GM12878 (cell line): ENCODE measurements at regions not wholly inside any gene's neighbourhood (a gene's known extent, or its start where the extent isn't known, plus 50 kb on each side); places are given as distances from the start of the nearest gene placed in this dataset.

Experiments
- ATAC-seq: fragments of 200-7000 bp; cut with Tn5 transposase; 3 replicates; pipeline ENCODE4 v1.9.1; 2020; ENCODE audit warnings: mild to moderate bottlenecking, moderate library complexity
- BruUV-seq: library from RNA; stranded (reverse); fragments of 400-500 nt; replicated peaks from 2 replicates; lab custom pipeline; 2021; lab: Mats Ljungman, UMichigan
- CTCF ChIA-PET: fragments of 300-600 bp; sonication (Branson Sonifier 250); formaldehyde crosslinking; extraction: SDS; loops from one replicate; lab custom pipeline; 2021; ENCODE audit warnings: inconsistent platforms; lab: Yijun Ruan, JAX
- POLR2A ChIA-PET: fragments of 350-600 bp; formaldehyde crosslinking; extraction: SDS; loops from one replicate; lab custom pipeline; 2021; ENCODE audit warnings: inconsistent platforms; lab: Charles Lee
- RAD21 ChIA-PET: fragments of 300-600 bp; sonication (Branson Sonifier 250); formaldehyde crosslinking; loops from one replicate; lab custom pipeline; 2023; ENCODE audit warnings: antibody characterized with exemption; ENCODE audit not compliant: unreplicated experiment; lab: Charles Lee
- SMC1A ChIA-PET: fragments of 300-600 bp; sonication (Branson Sonifier 250); formaldehyde crosslinking; loops from one replicate; lab custom pipeline; 2023; ENCODE audit not compliant: unreplicated experiment, uncharacterized antibody; lab: Charles Lee
- DNase-seq: peaks from one replicate; pipeline ENCODE4 v3.0.0-alpha.2; 2011; ENCODE audit warnings: low read depth, low spot score
- FAIRE-seq: peaks from 3 replicates; lab custom pipeline; 2011; peaks lifted over from hg19 to GRCh38; lab: Jason Lieb, UNC
- H2AFZ ChIP-seq: 2 replicates; pipeline ENCODE4 v1.6.0; 2011; ENCODE audit warnings: low read depth, low read length, control low read depth; ENCODE audit not compliant: control insufficient read depth
- H3K27ac ChIP-seq: 2 replicates; pipeline ENCODE4 v1.5.1; 2011; ENCODE audit warnings: control low read depth; ENCODE audit not compliant: control insufficient read depth, insufficient read depth
- H3K27me3 ChIP-seq, 2 experiments: replicated peaks in 1 of 2; 2 replicates each; pipeline versions ENCODE4 v1.6.0 to v1.6.1; 2011; ENCODE audit warnings: low read length in 1 of 2; ENCODE audit not compliant: control insufficient read depth in 2 of 2, insufficient read depth in 2 of 2
- H3K36me3 ChIP-seq, 2 experiments: 2 replicates each; pipeline ENCODE4 v1.5.1; 2011; ENCODE audit warnings: low read length in 1 of 2; ENCODE audit not compliant: control insufficient read depth in 2 of 2, insufficient read depth in 2 of 2
- H3K4me1 ChIP-seq: 2 replicates; pipeline ENCODE4 v1.6.1; 2011; ENCODE audit warnings: mild to moderate bottlenecking, low read length, moderate library complexity, mixed read lengths; ENCODE audit not compliant: control insufficient read depth, insufficient read depth
- H3K4me2 ChIP-seq: 2 replicates; pipeline ENCODE4 v1.6.0; 2011; ENCODE audit warnings: control low read depth; ENCODE audit not compliant: control insufficient read depth, insufficient read depth
- H3K4me3 ChIP-seq: fragments of 200-600 bp; sonication (generic); 2 replicates; pipeline ENCODE4 v1.5.1; 2016
- H3K79me2 ChIP-seq: 2 replicates; pipeline ENCODE4 v1.6.0; 2011; ENCODE audit warnings: low read length; ENCODE audit not compliant: control insufficient read depth, insufficient read depth
- H3K9ac ChIP-seq: 2 replicates; pipeline ENCODE4 v1.8.0; 2011; ENCODE audit warnings: low read length, control low read depth, mixed read lengths; ENCODE audit not compliant: control insufficient read depth, insufficient read depth
- H3K9me3 ChIP-seq: replicated peaks from 3 replicates; pipeline ENCODE4 v1.5.1; 2011; ENCODE audit warnings: mild to moderate bottlenecking, low read length; ENCODE audit not compliant: control insufficient read depth, insufficient read depth
- H4K20me1 ChIP-seq: 2 replicates; pipeline ENCODE4 v1.6.0; 2011; ENCODE audit not compliant: control insufficient read depth, insufficient read depth
- BACH1 ChIP-seq: fragments of 450-650 bp; IDR thresholded peaks from 2 replicates; pipeline ENCODE4 v1.6.1; 2017; ENCODE audit warnings: mild to moderate bottlenecking, borderline replicate concordance
- EED ChIP-seq: sonication (generic); IDR thresholded peaks from 2 replicates; pipeline ENCODE4 v1.6.1; 2016; ENCODE audit warnings: antibody characterized with exemption, low read depth
- HDAC6 ChIP-seq: fragments of 200-600 bp; sonication (generic); IDR thresholded peaks from one replicate; pipeline ENCODE4 v1.8.0; 2017; ENCODE audit warnings: antibody characterized with exemption; ENCODE audit not compliant: unreplicated experiment
- IRF4 ChIP-seq: IDR thresholded peaks from 2 replicates; pipeline ENCODE4 v1.6.1; 2011; ENCODE audit warnings: low read depth, low read length
- MEF2B ChIP-seq: fragments of 450-650 bp; IDR thresholded peaks from 2 replicates; pipeline ENCODE4 v1.6.1; 2018; ENCODE audit warnings: mild to moderate bottlenecking, moderate library complexity; ENCODE audit not compliant: partially characterized antibody, poor library complexity, severe bottlenecking
- RCOR1 ChIP-seq: conservative IDR thresholded peaks from 2 replicates; pipeline ENCODE4 v1.6.1; 2012; ENCODE audit warnings: low read depth, low read length, improper control_type of control experiment
- RFX5 ChIP-seq: IDR thresholded peaks from 2 replicates; pipeline ENCODE4 v1.6.1; 2011; ENCODE audit warnings: low read depth, low read length, improper control_type of control experiment
- SP1 ChIP-seq: IDR thresholded peaks from one replicate; pipeline ENCODE4 v1.6.1; 2011; ENCODE audit warnings: low read depth, low read length
- STAT3 ChIP-seq: IDR thresholded peaks from 2 replicates; pipeline ENCODE4 v1.6.1; 2011; ENCODE audit warnings: low read depth, low read length, improper control_type of control experiment
- ZNF217 ChIP-seq: fragments of 450-650 bp; IDR thresholded peaks from 2 replicates; pipeline ENCODE4 v1.6.1; 2017; ENCODE audit warnings: antibody characterized with exemption, mild to moderate bottlenecking
- ZNF384 ChIP-seq: IDR thresholded peaks from 2 replicates; pipeline ENCODE4 v1.6.1; 2012; ENCODE audit warnings: low read depth, mild to moderate bottlenecking, low read length, improper control_type of control experiment, borderline replicate concordance
- WGBS: methylation state at CpG from one replicate; pipeline ENCODE4 v1.1.6; 2016; ENCODE audit warnings: low lambda C conversion rate; ENCODE audit not compliant: insufficient replicate concordance, insufficient coverage; ENCODE audit errors: missing lambda C conversion rate; 5-methylcytosine and 5-hydroxymethylcytosine counted together
- in situ Hi-C: fragments of 300-500 bp; cut with MboI; formaldehyde crosslinking; loops from 9 replicates; pipeline ENCODE4 v1.14.3; 2018; ENCODE audit warnings: mixed read lengths
- intact Hi-C: fragments of 100-400 bp; cut with micrococcal nuclease; formaldehyde crosslinking; loops from one replicate; pipeline ENCODE4 v1.14.2; 2022; ENCODE audit not compliant: unreplicated experiment
- TF ChIP-seq, protein P1 (sequence below): IDR thresholded peaks from 2 replicates; pipeline ENCODE4 v1.6.1; 2012; ENCODE audit warnings: improper control_type of control experiment, low read depth, low read length; ENCODE audit not compliant: insufficient replicate concordance
- TF ChIP-seq, protein P2 (sequence below): fragments of 150-350 bp; IDR thresholded peaks from 2 replicates; pipeline ENCODE4 v1.6.1; 2016; ENCODE audit warnings: low read depth, low read length
- TF ChIP-seq, protein P3 (sequence below): IDR thresholded peaks from 2 replicates; pipeline ENCODE4 v1.6.1; 2012; ENCODE audit warnings: low read depth, low read length, improper control_type of control experiment

DNA sequence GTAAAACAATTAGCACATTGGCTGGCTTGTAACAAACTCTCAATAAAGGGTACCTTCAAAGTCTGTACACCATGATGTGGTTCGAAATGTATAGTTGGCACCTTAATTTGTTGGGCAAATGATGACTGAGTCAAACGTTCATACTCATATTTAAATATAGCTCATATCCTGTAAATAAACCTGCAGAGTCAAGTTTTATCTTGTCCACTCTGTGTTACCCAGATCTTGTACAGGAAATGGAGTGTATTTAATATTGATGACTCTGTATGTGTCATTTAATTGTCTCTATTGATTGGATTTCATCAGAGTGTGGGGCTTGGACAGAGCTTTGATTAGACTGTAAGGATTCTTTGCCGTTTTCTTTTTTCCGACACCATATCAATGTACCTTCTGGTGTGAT lies 805.6 kb upstream of the ZEB2 start:
- Histone ChIP-seq H3K4me2 (no peak overlapping the region), H3K27ac (no peak overlapping the region), H3K4me3 (no peak overlapping the region), H3K9me3 (no peaks in the 10 kb centered on the region), H3K27me3 (no peaks in the 10 kb centered on the region), H3K9ac (no peak overlapping the region), H3K36me3 (no peaks in the 10 kb centered on the region), H3K4me1 (no peaks in the 10 kb centered on the region), H3K79me2 (no peaks in the 10 kb centered on the region), H4K20me1 (no peaks in the 10 kb centered on the region), H2AFZ (no peak overlapping the region)
- POLR2A ChIA-PET: no interaction called here
- SMC1A ChIA-PET: interaction anchor here (0.7 kb wide), 1 partner anchor 1872 kb away, joined by 4 read pairs; no protein-coding TSS in a partner anchor
- BruUV-seq: no TSS peak
- ATAC-seq (no peak), DNase-seq (no peak), FAIRE-seq (no peak)
- in situ Hi-C loops: no loop called here
- intact Hi-C loops: no loop called here
- WGBS: 27% methylated on average over 4 of the region's 4 CpGs
- RAD21 ChIA-PET: no interaction called here
- CTCF ChIA-PET: no interaction called here
- TF ChIP-seq, protein P1, sequence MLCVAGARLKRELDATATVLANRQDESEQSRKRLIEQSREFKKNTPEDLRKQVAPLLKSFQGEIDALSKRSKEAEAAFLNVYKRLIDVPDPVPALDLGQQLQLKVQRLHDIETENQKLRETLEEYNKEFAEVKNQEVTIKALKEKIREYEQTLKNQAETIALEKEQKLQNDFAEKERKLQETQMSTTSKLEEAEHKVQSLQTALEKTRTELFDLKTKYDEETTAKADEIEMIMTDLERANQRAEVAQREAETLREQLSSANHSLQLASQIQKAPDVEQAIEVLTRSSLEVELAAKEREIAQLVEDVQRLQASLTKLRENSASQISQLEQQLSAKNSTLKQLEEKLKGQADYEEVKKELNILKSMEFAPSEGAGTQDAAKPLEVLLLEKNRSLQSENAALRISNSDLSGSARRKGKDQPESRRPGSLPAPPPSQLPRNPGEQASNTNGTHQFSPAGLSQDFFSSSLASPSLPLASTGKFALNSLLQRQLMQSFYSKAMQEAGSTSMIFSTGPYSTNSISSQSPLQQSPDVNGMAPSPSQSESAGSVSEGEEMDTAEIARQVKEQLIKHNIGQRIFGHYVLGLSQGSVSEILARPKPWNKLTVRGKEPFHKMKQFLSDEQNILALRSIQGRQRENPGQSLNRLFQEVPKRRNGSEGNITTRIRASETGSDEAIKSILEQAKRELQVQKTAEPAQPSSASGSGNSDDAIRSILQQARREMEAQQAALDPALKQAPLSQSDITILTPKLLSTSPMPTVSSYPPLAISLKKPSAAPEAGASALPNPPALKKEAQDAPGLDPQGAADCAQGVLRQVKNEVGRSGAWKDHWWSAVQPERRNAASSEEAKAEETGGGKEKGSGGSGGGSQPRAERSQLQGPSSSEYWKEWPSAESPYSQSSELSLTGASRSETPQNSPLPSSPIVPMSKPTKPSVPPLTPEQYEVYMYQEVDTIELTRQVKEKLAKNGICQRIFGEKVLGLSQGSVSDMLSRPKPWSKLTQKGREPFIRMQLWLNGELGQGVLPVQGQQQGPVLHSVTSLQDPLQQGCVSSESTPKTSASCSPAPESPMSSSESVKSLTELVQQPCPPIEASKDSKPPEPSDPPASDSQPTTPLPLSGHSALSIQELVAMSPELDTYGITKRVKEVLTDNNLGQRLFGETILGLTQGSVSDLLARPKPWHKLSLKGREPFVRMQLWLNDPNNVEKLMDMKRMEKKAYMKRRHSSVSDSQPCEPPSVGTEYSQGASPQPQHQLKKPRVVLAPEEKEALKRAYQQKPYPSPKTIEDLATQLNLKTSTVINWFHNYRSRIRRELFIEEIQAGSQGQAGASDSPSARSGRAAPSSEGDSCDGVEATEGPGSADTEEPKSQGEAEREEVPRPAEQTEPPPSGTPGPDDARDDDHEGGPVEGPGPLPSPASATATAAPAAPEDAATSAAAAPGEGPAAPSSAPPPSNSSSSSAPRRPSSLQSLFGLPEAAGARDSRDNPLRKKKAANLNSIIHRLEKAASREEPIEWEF: no peak
- TF ChIP-seq, protein P2, sequence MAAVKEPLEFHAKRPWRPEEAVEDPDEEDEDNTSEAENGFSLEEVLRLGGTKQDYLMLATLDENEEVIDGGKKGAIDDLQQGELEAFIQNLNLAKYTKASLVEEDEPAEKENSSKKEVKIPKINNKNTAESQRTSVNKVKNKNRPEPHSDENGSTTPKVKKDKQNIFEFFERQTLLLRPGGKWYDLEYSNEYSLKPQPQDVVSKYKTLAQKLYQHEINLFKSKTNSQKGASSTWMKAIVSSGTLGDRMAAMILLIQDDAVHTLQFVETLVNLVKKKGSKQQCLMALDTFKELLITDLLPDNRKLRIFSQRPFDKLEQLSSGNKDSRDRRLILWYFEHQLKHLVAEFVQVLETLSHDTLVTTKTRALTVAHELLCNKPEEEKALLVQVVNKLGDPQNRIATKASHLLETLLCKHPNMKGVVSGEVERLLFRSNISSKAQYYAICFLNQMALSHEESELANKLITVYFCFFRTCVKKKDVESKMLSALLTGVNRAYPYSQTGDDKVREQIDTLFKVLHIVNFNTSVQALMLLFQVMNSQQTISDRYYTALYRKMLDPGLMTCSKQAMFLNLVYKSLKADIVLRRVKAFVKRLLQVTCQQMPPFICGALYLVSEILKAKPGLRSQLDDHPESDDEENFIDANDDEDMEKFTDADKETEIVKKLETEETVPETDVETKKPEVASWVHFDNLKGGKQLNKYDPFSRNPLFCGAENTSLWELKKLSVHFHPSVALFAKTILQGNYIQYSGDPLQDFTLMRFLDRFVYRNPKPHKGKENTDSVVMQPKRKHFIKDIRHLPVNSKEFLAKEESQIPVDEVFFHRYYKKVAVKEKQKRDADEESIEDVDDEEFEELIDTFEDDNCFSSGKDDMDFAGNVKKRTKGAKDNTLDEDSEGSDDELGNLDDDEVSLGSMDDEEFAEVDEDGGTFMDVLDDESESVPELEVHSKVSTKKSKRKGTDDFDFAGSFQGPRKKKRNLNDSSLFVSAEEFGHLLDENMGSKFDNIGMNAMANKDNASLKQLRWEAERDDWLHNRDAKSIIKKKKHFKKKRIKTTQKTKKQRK: no peak
- TF ChIP-seq IRF4: no peak
- no peak for TF ChIP-seq BACH1
- no peak for TF ChIP-seq ZNF384
- no peak for TF ChIP-seq HDAC6
- TF ChIP-seq RFX5: no peak
- no peak for TF ChIP-seq RCOR1
- TF ChIP-seq EED: no peak
- TF ChIP-seq SP1: no peak
- TF ChIP-seq MEF2B: no peak
- no peak for TF ChIP-seq ZNF217
- TF ChIP-seq STAT3: no peak
- TF ChIP-seq, protein P3, sequence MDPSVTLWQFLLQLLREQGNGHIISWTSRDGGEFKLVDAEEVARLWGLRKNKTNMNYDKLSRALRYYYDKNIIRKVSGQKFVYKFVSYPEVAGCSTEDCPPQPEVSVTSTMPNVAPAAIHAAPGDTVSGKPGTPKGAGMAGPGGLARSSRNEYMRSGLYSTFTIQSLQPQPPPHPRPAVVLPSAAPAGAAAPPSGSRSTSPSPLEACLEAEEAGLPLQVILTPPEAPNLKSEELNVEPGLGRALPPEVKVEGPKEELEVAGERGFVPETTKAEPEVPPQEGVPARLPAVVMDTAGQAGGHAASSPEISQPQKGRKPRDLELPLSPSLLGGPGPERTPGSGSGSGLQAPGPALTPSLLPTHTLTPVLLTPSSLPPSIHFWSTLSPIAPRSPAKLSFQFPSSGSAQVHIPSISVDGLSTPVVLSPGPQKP: no peak
